SH-SY5Y (cell line): ENCODE measurements at regions not wholly inside any gene's neighbourhood (a gene's known extent, or its start where the extent isn't known, plus 50 kb on each side); places are given as distances from the start of the nearest gene placed in this dataset.

Experiments used
- GATA2 ChIP-seq: IDR thresholded peaks from 2 replicates; pipeline ENCODE4 v1.6.1; 2011; ENCODE audit warnings: mild to moderate bottlenecking, low read depth, low read length
- GATA3 ChIP-seq: IDR thresholded peaks from 2 replicates; pipeline ENCODE4 v1.6.1; 2011; ENCODE audit warnings: low read depth, mild to moderate bottlenecking, low read length, moderate library complexity

DNA sequence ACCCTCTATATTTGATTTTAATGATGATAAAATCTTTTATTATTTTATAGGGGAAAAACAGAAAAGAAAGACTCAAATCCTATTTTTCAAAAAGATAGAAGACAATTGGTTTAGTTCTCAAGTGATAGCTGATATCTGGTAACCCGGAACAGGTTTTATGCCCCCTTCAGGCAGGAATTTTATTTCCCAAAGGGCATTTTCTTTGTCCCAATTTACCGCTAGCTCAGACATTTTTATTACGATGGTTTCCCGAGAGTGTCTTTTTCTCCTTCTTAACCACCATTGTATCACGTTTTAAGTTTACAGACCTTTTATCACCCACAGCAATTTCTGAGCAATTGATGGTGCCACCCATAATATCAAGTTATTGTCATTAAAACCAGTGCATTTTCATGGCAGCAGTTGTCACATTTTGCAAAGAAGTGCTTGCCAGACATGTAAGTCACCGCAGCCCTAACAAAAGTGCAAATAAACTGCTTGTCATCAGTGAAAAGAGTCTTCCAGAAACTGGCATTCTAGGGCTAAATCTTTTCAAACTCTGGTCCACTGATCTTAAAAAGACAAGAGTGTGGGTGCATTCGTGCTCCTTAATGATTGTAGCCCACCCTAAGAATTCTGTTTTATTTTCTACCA, 204.8 kb upstream of the VCX start:
- TF ChIP-seq GATA2 (no peak), GATA3 (no peak)
